Muscle layer of colon (tissue), 2 donors: ENCODE measurements at regions not wholly inside any gene's neighbourhood (a gene's known extent, or its start where the extent isn't known, plus 50 kb on each side); places are given as distances from the start of the nearest gene placed in this dataset.

Experiments
- H3K27ac ChIP-seq: one replicate; pipeline ENCODE4 v1.7.0; 2013; ENCODE audit warnings: low read depth, mild to moderate bottlenecking, low read length, moderate library complexity
- H3K27me3 ChIP-seq, 2 donors: one replicate each; pipeline ENCODE4 v1.7.0; 2013; ENCODE audit warnings: low read length in 2 of 2, mild to moderate bottlenecking in 2 of 2; ENCODE audit not compliant: insufficient read depth in 2 of 2, control insufficient read depth in 1 of 2
- H3K36me3 ChIP-seq: one replicate; pipeline ENCODE4 v1.7.0; 2013; ENCODE audit warnings: mild to moderate bottlenecking, low read length; ENCODE audit not compliant: insufficient read depth
- H3K4me1 ChIP-seq: one replicate; pipeline ENCODE4 v1.7.0; 2013; ENCODE audit warnings: mild to moderate bottlenecking, low read length; ENCODE audit not compliant: insufficient read depth
- H3K4me3 ChIP-seq, 2 donors: one replicate each; pipeline ENCODE4 v1.7.0; 2013; ENCODE audit warnings: low read length in 2 of 2, low read depth in 1 of 2, mild to moderate bottlenecking in 1 of 2, moderate library complexity in 1 of 2
- H3K9ac ChIP-seq: one replicate; pipeline ENCODE4 v1.7.0; 2013; ENCODE audit warnings: low read length
- H3K9me3 ChIP-seq: one replicate; pipeline ENCODE4 v1.7.0; 2013; ENCODE audit warnings: mild to moderate bottlenecking, low read length
- donor health status: abdominal sarcoma.
- donor health status: Adenocarcinoma of cecum.

DNA sequence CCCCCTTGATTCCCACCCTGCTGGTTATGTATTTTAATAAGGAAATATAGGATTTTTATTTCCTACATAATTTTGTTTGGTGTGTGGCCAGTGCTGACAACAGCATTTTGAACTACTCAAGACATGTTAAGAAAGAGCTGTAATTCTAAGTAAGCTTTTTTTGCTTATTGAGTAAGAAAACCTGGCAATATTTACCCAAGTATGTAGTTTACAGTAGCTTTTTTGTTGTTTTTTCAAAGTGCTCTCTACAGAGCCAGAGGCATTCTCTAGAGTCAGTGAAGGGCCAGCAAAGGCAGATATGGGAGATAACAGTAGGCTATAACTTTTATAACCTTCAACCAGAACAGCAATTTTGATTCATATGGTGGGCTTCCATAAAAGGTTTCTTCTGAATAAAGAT is 63.2 kb upstream of the TMEM168 start:
- H3K4me3 ChIP-seq: no peak overlapping the region
- H3K27me3 ChIP-seq: no peaks in the 10 kb centered on the region
- no peak overlapping the region for H3K27ac ChIP-seq
- H3K36me3 ChIP-seq: no peaks in the 10 kb centered on the region
- no peaks in the 10 kb centered on the region for H3K4me1 ChIP-seq
- no peaks in the 10 kb centered on the region for H3K9me3 ChIP-seq
- no peak overlapping the region for H3K9ac ChIP-seq

DNA sequence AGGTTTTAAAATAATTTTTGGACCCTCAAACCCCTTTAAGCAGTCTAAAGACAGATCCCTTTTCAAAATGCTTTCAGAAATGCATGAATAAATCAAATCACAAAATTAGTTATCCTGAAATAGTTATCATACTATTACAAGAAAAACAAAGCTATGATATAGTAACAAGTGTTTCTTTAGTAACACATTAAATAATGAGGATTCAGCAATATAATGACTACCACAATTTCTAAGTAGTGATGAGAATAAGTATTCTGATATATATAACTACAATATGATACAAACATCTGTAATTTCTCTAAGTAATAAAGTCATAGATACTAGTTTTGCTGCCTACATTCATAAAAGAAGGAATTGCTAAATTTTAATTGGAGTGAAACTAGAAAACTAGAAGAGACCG is 53.0 kb upstream of the TMEM168 start:
- H3K27me3 ChIP-seq: no peaks in the 10 kb centered on the region
- no peak overlapping the region for H3K4me3 ChIP-seq
- H3K9me3 ChIP-seq: no peaks in the 10 kb centered on the region
- no peak overlapping the region for H3K27ac ChIP-seq
- H3K9ac ChIP-seq: no peak overlapping the region
- H3K4me1 ChIP-seq: no peaks in the 10 kb centered on the region
- H3K36me3 ChIP-seq: no peaks in the 10 kb centered on the region
